ENCODE measurements at regions not wholly inside any gene's neighbourhood (a gene's known extent, or its start where the extent isn't known, plus 50 kb on each side); places are given as distances from the start of the nearest gene placed in this dataset.
"Not testable (repeated sequence)": the region's sequence is repeated elsewhere in the genome, so short reads cannot be mapped to it uniquely, and the experiment has no call there.

DNA sequence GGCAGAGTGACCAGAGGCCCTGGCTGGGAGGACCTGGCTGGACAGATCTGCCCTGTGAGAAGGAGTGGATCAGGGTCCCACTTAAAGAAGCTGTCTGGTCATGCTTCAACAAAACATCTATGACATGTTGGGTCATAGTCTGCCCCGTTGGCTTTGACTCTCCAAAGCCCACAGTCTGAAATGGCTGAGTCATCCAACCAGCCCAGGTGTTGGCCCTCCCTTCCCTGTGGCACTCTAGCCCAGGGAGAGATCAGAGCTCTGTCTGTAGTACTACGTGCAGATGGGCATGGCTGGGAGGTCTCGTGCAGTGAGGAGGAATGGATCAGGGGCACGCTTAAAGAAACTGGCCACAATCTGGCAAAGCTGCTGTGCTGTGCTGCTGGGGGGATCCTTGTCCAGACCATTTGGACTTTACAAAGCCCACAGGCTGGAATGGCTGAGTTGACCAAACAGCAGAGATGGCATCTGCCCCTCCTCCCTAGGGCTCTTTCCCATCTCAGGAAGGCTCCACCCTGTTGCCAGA, 206.1 kb downstream of the TUSC1 start:
- in situ Hi-C loops (cut with HindIII; ENCODE audit: low sequenced_read_pairs): no loop called here

- in situ Hi-C loops (cut with HindIII; ENCODE audit: low sequenced_read_pairs): no loop called here
These were observed 216.8 kb downstream of the TUSC1 start for GRCh38 chr9:25461416-25461815.

DNA sequence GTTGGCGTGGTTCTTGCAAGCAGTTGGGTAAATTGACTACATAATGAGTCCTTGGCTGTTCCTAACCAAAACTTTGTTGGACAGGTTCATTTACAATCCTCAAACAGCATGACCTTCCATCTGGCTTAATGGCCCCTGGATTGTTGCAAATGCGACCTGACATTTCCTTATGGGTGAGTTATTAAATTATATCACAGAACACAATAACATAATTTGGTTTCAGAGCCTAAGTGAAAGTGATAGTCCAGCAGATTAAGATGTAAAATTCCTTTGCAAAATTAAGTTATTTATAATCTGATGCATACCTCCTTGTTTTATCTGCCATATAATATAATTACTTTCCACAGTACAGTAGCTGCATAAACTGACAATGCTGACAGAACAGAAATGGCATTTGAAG, 224.4 kb downstream of the TUSC1 start:
- in situ Hi-C loops (cut with HindIII; ENCODE audit: low sequenced_read_pairs): no loop called here

GRCh38 chr9:25449503-25449902, 228.7 kb downstream of the TUSC1 start:
- in situ Hi-C loops (cut with HindIII; ENCODE audit: low sequenced_read_pairs): no loop called here

- in situ Hi-C loops (cut with HindIII; ENCODE audit: low sequenced_read_pairs): not testable (repeated sequence)
These were observed 232.5 kb downstream of the TUSC1 start for GRCh38 chr9:25445721-25446120.

GRCh38 chr9:25442526-25442925, 235.7 kb downstream of the TUSC1 start:
- in situ Hi-C loops (cut with HindIII; ENCODE audit: low sequenced_read_pairs): no loop called here

GRCh38 chr9:25427898-25428297, 250.3 kb downstream of the TUSC1 start:
- in situ Hi-C loops (cut with HindIII; ENCODE audit: low sequenced_read_pairs): no loop called here

DNA sequence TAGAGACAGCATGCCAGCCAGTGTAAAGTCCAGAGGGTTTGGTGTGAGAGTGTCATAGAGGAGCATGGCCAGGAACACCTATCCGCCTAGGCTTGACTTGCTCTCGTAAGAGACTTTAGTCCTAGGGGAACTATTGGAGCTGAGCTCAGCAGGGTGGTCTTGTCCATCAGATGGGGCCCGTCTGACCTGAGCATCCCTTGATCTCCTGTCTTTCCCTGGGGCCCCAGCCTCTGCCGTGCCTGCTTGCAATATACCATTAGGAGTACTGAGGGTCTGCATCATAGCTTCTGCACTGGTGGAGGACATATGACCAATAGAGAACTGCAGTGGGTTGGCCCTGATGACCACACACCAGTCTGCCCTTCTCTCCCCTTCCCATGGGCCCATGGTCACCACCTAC, 251.0 kb downstream of the TUSC1 start:
- in situ Hi-C loops (cut with HindIII; ENCODE audit: low sequenced_read_pairs): no loop called here

- in situ Hi-C loops (cut with HindIII; ENCODE audit: low sequenced_read_pairs): no loop called here
These were observed 256.7 kb downstream of the TUSC1 start for GRCh38 chr9:25421560-25421959.

GRCh38 chr9:25418974-25419373, 259.3 kb downstream of the TUSC1 start:
- in situ Hi-C loops (cut with HindIII; ENCODE audit: low sequenced_read_pairs): no loop called here

DNA sequence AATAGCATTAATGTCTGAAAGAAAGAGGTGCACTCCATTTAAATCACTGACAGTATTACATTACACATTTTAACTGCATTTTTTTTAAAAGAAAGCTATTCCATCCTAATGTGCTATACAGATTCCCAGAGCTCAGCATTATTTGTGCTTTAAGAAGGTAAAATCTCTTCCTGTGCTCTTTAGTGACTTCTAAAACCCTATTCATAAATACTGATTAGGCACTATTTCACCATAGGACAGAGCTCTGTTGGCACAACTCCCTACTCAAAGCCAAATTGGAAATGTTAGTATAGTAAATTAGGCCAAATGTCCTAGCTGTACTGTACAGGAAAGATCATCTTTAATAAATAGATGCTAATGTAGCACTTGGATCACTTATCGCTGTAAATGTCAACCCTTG, 262.5 kb downstream of the TUSC1 start:
- in situ Hi-C loops (cut with HindIII; ENCODE audit: low sequenced_read_pairs): no loop called here

GRCh38 chr9:25412646-25413045, 265.6 kb downstream of the TUSC1 start:
- in situ Hi-C loops (cut with HindIII; ENCODE audit: low sequenced_read_pairs): no loop called here

DNA sequence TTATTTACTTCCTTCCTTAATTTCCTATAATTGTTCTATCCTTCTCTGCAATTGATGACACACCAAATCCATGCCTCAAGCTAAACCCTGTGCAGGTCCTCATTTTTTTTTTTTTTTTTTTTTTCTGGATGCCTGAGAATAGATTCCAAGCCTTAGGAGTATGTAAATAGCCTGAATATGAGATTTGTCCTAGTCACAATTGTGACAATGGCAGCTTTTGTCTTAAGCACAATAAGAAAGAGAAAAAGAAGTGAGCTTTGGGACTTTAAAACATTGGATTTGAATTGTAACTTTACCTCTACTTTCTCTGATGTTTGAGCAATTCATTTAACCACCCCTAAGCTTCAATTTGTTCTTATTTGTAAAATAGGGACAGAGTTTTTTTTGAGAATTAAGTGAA, 280.5 kb downstream of the TUSC1 start:
- in situ Hi-C loops (cut with HindIII; ENCODE audit: low sequenced_read_pairs): no loop called here

- in situ Hi-C loops (cut with HindIII; ENCODE audit: low sequenced_read_pairs): no loop called here
These were observed 281.4 kb downstream of the TUSC1 start for GRCh38 chr9:25396828-25397227.

GRCh38 chr9:25381141-25381540, 297.1 kb downstream of the TUSC1 start:
- in situ Hi-C loops (cut with HindIII; ENCODE audit: low sequenced_read_pairs): no loop called here

DNA sequence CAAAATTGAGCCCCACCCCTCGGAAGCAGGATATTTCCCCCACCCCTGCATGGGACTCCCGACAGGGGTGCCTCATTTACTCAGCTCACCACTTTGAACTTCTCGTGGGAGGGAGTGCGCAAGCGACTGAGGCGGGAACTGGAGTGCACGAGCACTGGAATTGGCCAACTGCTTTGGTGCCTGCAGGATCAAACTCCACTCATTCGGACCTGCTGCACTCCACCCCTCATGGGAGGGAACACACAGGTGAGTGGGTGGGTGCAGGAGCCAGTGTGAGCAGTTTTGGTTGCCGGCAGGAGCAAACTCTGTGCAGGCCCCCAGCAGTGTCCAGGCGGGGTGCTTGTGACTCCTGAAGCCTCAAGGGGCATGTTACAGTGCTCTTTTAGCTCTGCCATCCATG, 301.2 kb downstream of the TUSC1 start:
- in situ Hi-C loops (cut with HindIII; ENCODE audit: low sequenced_read_pairs): no loop called here

GRCh38 chr9:25374281-25374680, 304.0 kb downstream of the TUSC1 start:
- in situ Hi-C loops (cut with HindIII; ENCODE audit: low sequenced_read_pairs): no loop called here

GRCh38 chr9:25366906-25367305, 311.3 kb downstream of the TUSC1 start:
- in situ Hi-C loops (cut with HindIII; ENCODE audit: low sequenced_read_pairs): no loop called here

- in situ Hi-C loops (cut with HindIII; ENCODE audit: low sequenced_read_pairs): no loop called here
These were observed 324.5 kb downstream of the TUSC1 start for GRCh38 chr9:25353783-25354182.

GRCh38 chr9:25350011-25350410, 328.2 kb downstream of the TUSC1 start:
- in situ Hi-C loops (cut with HindIII; ENCODE audit: low sequenced_read_pairs): no loop called here

- in situ Hi-C loops (cut with HindIII; ENCODE audit: low sequenced_read_pairs): no loop called here
These were observed 356.1 kb downstream of the TUSC1 start for GRCh38 chr9:25322142-25322541.

GRCh38 chr9:25310961-25311360, 367.3 kb downstream of the TUSC1 start:
- in situ Hi-C loops (cut with HindIII; ENCODE audit: low sequenced_read_pairs): no loop called here

- in situ Hi-C loops (cut with HindIII; ENCODE audit: low sequenced_read_pairs): no loop called here
These were observed 369.7 kb downstream of the TUSC1 start for GRCh38 chr9:25308549-25308948.

DNA sequence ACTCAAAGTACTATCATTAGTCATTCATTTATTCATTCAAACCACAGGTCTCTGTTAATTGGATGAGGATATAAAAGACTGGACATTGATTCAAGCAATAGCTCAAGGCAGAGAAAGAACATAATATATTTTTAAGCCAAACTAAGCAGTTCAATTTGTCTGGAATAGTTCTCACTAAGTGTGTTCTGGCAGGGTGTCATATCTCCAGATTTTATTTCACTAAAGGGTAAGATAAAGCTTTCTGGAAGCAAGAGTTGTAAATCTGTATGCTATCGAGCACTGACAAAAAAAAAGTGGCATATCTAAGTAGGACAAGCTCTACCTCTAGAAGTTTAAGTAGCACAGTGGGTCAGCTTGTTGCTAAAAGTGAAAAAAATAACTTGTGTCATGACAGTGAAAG, 375.6 kb downstream of the TUSC1 start:
- in situ Hi-C loops (cut with HindIII; ENCODE audit: low sequenced_read_pairs): no loop called here
